Tibial artery (tissue), 4 donors: ENCODE measurements at regions not wholly inside any gene's neighbourhood (a gene's known extent, or its start where the extent isn't known, plus 50 kb on each side); places are given as distances from the start of the nearest gene placed in this dataset.
"Not testable (repeated sequence)": the region's sequence is repeated elsewhere in the genome, so short reads cannot be mapped to it uniquely, and the experiment has no call there.

ENCODE experiments used
- DNase-seq, 2 donors: peaks; one replicate each; pipeline ENCODE4 v3.0.0-alpha.2; 2019
- H3K27ac ChIP-seq, 2 donors: fragments of 200-600 bp; sonication (generic) in 1 of 2; 1 replicate in 1 of 2; 2 replicates in 1 of 2; pipeline ENCODE4 v1.5.1; 2018 to 2019; ENCODE audit warnings: mild to moderate bottlenecking in 1 of 2
- H3K27me3 ChIP-seq, 2 donors: fragments of 200-600 bp; sonication (generic) in 1 of 2; one replicate each; pipeline versions ENCODE4 v1.5.1 to v1.6.0; 2016 to 2019
- H3K36me3 ChIP-seq, 3 donors: fragments of 200-600 bp; sonication (generic) in 2 of 3; one replicate each; pipeline ENCODE4 v1.5.1; 2016 to 2019; ENCODE audit warnings: mild to moderate bottlenecking in 2 of 3
- H3K4me1 ChIP-seq, 4 donors: fragments of 200-600 bp; sonication (generic) in 2 of 4; 1 replicate in 3 of 4; 2 replicates in 1 of 4; pipeline ENCODE4 v1.5.1; 2016 to 2019
- H3K4me3 ChIP-seq, 2 donors: fragments of 200-600 bp; sonication (generic) in 1 of 2; 1 replicate in 1 of 2; 2 replicates in 1 of 2; pipeline ENCODE4 v1.5.1; 2018 to 2019; ENCODE audit warnings: mild to moderate bottlenecking in 2 of 2
- H3K9me3 ChIP-seq, 3 donors: fragments of 200-600 bp; sonication (generic) in 1 of 3; one replicate each; pipeline ENCODE4 v1.5.1; 2016 to 2019
- CTCF ChIP-seq, 2 experiments: fragments of 200-600 bp in 1 of 2; fragments of 450-650 bp in 1 of 2; IDR thresholded peaks; one replicate each; pipeline ENCODE4 v1.5.1; 2017 to 2019; ENCODE audit warnings: antibody characterized with exemption in 2 of 2, mild to moderate bottlenecking in 1 of 2, moderate library complexity in 1 of 2
- intact Hi-C: fragments of 100-400 bp; cut with DNase I; formaldehyde crosslinking; loops from one replicate; pipeline ENCODE4 v1.15.0; 2023; ENCODE audit warnings: low total_unique reads

DNA sequence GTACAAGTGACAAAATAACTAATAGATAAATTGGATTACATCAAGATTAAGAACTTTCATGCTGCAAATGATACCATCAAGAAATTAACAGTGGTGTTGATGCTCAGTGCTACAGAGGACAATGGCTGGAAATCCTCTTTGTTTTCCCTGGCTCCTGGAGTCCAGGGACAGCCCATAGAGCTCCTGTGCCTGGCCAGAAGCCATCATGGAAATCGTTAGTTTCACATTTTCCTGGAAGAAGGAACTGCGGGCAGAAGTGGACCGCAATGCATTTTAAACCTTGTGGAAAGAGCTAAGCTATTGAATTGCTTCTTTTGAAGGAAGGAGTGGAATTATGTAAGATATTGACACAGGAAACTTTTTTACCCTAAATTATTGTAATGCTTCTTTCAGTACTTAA lies 276.0 kb downstream of the GJA1 start:
- Histone ChIP-seq H3K27me3 (no peaks in the 10 kb centered on the region), H3K4me1 (peaks cover 0 to 3% (median 0%) of the 10 kb centered on the region in 4 donors), H3K36me3 (no peaks in the 10 kb centered on the region), H3K27ac (no peak overlapping the region), H3K9me3 (no peaks in the 10 kb centered on the region), H3K4me3 (no peak overlapping the region)
- no peak for TF ChIP-seq CTCF (IDR thresholded peaks at IDR 0.05)
- DNase-seq = no peak
- intact Hi-C loops = no loop called here

DNA sequence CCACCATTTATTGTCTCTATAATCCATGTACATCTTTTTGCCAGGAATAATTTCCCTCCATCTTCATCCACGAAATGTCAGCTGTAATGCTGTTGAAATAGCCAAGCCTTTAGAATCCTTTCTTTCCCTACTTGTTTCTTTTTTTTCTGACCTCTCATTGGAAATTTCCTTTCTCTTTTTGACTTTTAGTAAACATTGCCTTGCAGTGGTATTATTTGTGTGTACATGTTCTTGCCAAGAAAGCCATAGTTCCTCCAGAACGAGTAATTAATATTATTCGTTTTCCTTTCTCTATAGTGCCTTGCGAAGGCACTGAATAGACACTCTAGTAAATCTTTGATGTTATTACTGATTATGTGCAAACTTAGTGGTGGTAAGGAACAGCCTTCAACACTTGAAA lies 282.2 kb downstream of the GJA1 start:
- no peak for DNase-seq
- Histone ChIP-seq H3K27me3 (no peaks in the 10 kb centered on the region), H3K4me1 (peaks cover 0 to 3% (median 0%) of the 10 kb centered on the region in 4 donors), H3K27ac (no peak overlapping the region), H3K36me3 (no peaks in the 10 kb centered on the region), H3K4me3 (no peak overlapping the region), H3K9me3 (no peaks in the 10 kb centered on the region)
- intact Hi-C loops = no loop called here
- TF ChIP-seq CTCF (IDR thresholded peaks at IDR 0.05) = no peak

- H3K36me3 ChIP-seq, H3K4me3 ChIP-seq, H3K27me3 ChIP-seq, H3K9me3 ChIP-seq, DNase-seq, H3K4me1 ChIP-seq, intact Hi-C loops, H3K27ac ChIP-seq: not testable (repeated sequence)
Measured at GRCh38 chr6:121720867-121721266, 285.4 kb downstream of the GJA1 start.

DNA sequence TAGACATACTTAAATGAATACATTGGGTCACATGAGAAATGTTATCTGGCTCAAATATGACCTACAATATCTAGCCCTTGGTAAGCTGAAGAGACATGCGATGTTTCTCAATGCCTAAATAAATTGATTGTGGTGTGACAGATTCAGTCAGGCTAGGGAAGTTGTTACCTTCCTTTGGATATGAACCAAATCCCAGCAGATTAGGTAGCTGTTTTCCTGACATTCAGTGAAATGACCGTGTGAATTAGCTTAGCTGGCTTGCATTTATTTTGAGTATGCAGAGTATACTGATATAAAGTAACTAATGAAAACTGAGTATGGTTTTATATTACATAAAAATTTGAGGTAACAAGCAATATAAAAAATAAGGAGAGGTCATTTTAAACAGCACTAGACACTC lies 288.2 kb downstream of the GJA1 start:
- TF ChIP-seq CTCF (IDR thresholded peaks at IDR 0.05) = no peak
- intact Hi-C loops = no loop called here
- Histone ChIP-seq H3K27me3 (no peaks in the 10 kb centered on the region), H3K4me1 (peaks cover 0 to 9% (median 0%) of the 10 kb centered on the region in 4 donors), H3K4me3 (no peak overlapping the region), H3K9me3 (no peaks in the 10 kb centered on the region), H3K36me3 (no peaks in the 10 kb centered on the region), H3K27ac (no peak overlapping the region)
- DNase-seq = no peak

- Histone ChIP-seq H3K27ac (no peak overlapping the region), H3K9me3 (no peaks in the 10 kb centered on the region), H3K27me3 (no peaks in the 10 kb centered on the region), H3K4me3 (no peak overlapping the region), H3K4me1 (peaks cover 0 to 9% (median 0%) of the 10 kb centered on the region in 4 donors), H3K36me3 (no peaks in the 10 kb centered on the region)
- no peak for TF ChIP-seq CTCF (IDR thresholded peaks at IDR 0.05)
- no peak for DNase-seq
- intact Hi-C loops = no loop called here
Measured at GRCh38 chr6:121724576-121724975, 289.1 kb downstream of the GJA1 start.

- no peaks in the 10 kb centered on the region for H3K27me3 ChIP-seq
- no peak for DNase-seq
- no peaks in the 10 kb centered on the region for H3K9me3 ChIP-seq
- peaks cover 0 to 9% (median 0%) of the 10 kb centered on the region in 4 donors for H3K4me1 ChIP-seq
- no peak for TF ChIP-seq CTCF (IDR thresholded peaks at IDR 0.05)
- no peak overlapping the region for H3K4me3 ChIP-seq
- H3K36me3 ChIP-seq = no peaks in the 10 kb centered on the region
- intact Hi-C loops = no loop called here
- H3K27ac ChIP-seq = no peak overlapping the region
Measured at GRCh38 chr6:121726596-121726995, 291.1 kb downstream of the GJA1 start.
